Choroid plexus epithelial cell (primary cell): ENCODE measurements at regions not wholly inside any gene's neighbourhood (a gene's known extent, or its start where the extent isn't known, plus 50 kb on each side); places are given as distances from the start of the nearest gene placed in this dataset.

Source experiments
- DNase-seq: peaks from one replicate; pipeline ENCODE4 v3.0.0-alpha.2; 2010; ENCODE audit warnings: low read depth
- H3K4me3 ChIP-seq: 2 replicates; pipeline ENCODE4 v1.5.1; 2011; ENCODE audit warnings: low read depth, mild to moderate bottlenecking, control low read depth, low read length, moderate library complexity
- CTCF ChIP-seq: conservative IDR thresholded peaks from 2 replicates; pipeline ENCODE4 v1.5.1; 2011; ENCODE audit warnings: low read depth, mild to moderate bottlenecking, control low read depth, inconsistent platforms, low read length, moderate library complexity

- H3K4me3 ChIP-seq: no peak overlapping the region
- DNase-seq: no peak
- no peak for TF ChIP-seq CTCF
Observed at GRCh38 chr16:77132051-77132618, 58.9 kb upstream of the MON1B start.

- no peak for DNase-seq
- no peak overlapping the region for H3K4me3 ChIP-seq
- TF ChIP-seq CTCF: no peak
Observed at GRCh38 chr16:77133706-77134105, 57.3 kb upstream of the MON1B start.

GRCh38 chr16:77137045-77137444 lies 53.9 kb upstream of the MON1B start:
- TF ChIP-seq CTCF: no peak
- H3K4me3 ChIP-seq: no peak overlapping the region
- DNase-seq: no peak
